ENCODE measurements at regions not wholly inside any gene's neighbourhood (a gene's known extent, or its start where the extent isn't known, plus 50 kb on each side); places are given as distances from the start of the nearest gene placed in this dataset.
A peak's percentile ranks its signal among the peaks of the same experiment; 100 is the strongest.

DNA sequence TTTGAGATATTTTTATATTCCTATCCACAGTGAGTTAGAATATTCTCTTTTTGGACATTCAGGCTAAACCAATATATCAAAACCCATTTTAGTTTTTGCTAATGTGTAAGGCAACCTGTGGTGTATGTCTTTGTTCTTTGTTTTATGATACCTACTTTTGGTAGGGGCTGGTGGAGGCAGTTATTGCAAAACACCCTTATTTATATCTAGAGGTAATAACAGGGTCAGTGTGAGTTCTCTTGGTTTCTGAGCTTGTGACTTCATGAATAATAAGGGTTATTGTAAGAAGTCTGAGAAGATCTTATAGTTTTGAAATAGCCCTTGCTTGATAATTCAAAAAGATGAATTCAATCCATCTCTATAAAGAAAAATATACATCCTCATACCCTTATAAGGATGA, 235.1 kb upstream of the LRIG3 start:
- Histone ChIP-seq H3K27me3 (ENCODE audit: control insufficient read depth in 1 of 2, insufficient read depth in 2 of 2, low read length in 2 of 2) (no peaks in the 10 kb centered on the region; a peak in 1 of 5 replicates), H3K9me3 (ENCODE audit: low read length) (no peaks in the 10 kb centered on the region), H2AFZ (ENCODE audit: low read length) (no peak overlapping the region), H3K9ac (ENCODE audit: insufficient read depth, low read depth, low read length) (no peak overlapping the region), H3K4me2 (ENCODE audit: low read depth, low read length) (no peak overlapping the region), H4K20me1 (ENCODE audit: insufficient read depth, low read length) (no peaks in the 10 kb centered on the region), H3K36me3 (replicated peaks in 1 of 2; ENCODE audit: control insufficient read depth in 1 of 2, insufficient read depth in 2 of 2, low read length in 2 of 2) (no peaks in the 10 kb centered on the region), H3K79me2 (ENCODE audit: insufficient read depth, low read length) (no peaks in the 10 kb centered on the region), H3K4me3 (replicated peaks in 1 of 3; ENCODE audit: insufficient read depth in 1 of 3, low read depth in 2 of 3, low read length in 3 of 3) (no peak overlapping the region), H3K4me1 (ENCODE audit: insufficient read depth, low read length) (no peaks in the 10 kb centered on the region), H3K27ac (ENCODE audit: extremely low read length, insufficient read depth, low read length) (no peak overlapping the region)
- POLR2A ChIA-PET, result no interaction called here
- CTCF ChIA-PET (ENCODE audit: low intra/inter-chr PET ratio, low total read pairs), result no interaction called here
- no peak for TF ChIP-seq ZNF883 (CRISPR knock-in tag; IDR thresholded peaks at IDR 0.05; ENCODE audit: not compliant biosample characterization)
- TF ChIP-seq ZNF775 (CRISPR knock-in tag; IDR thresholded peaks at IDR 0.05; ENCODE audit: borderline replicate concordance), result no peak
- TF ChIP-seq ZNF17 (CRISPR knock-in tag; IDR thresholded peaks at IDR 0.05), result no peak
- no peak for TF ChIP-seq SP4 (CRISPR knock-in tag; IDR thresholded peaks at IDR 0.05)
- no peak for TF ChIP-seq KDM5B (CRISPR knock-in tag; IDR thresholded peaks at IDR 0.05; ENCODE audit: borderline replicate concordance)
- no peak for TF ChIP-seq HMGA1 (CRISPR knock-in tag; conservative IDR thresholded peaks at IDR 0.05)
- TF ChIP-seq ZBTB8A (CRISPR knock-in tag; IDR thresholded peaks at IDR 0.05; ENCODE audit: borderline replicate concordance, low read depth), result no peak
- no peak for TF ChIP-seq ARNTL (CRISPR knock-in tag; IDR thresholded peaks at IDR 0.05)
- no TSS peak for BruUV-seq (replicated peaks)
- intact Hi-C loops (cut with micrococcal nuclease; ENCODE audit: unreplicated experiment), result no loop called here
- no peak for ATAC-seq
- no peak for DNase-seq (ENCODE audit: low spot score)
- no peak for FAIRE-seq
- in situ Hi-C loops (cut with HindIII; ENCODE audit: extremely low pct_ligation_motif_present, low pct_unique_long_range_greater_than_20kb), result loop anchor here (10.0 to 25.0 kb wide), 2 partner anchors 811 to 1168 kb away; no protein-coding TSS in a partner anchor

DNA sequence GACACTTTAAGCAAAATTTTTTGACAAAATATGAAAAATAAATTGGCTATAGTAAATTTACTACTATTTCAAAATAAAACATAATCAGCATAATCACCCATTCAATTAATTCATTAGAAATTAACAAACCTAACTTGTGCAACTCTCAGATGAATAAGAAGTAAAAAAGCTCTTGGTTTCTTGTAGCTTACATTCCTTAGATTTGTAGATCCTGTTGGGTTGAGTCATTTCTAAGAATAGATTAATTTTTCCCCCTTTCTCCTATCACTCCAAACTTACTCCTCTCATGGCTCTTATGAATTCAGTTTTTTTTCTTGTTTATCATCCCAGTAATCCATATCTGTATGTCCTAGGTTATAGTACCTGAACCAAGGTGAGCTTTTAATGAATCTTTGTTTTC, 230.9 kb upstream of the LRIG3 start:
- ATAC-seq (no peak), FAIRE-seq (no peak), DNase-seq (ENCODE audit: low spot score) (no peak)
- ChIA-PET CTCF (ENCODE audit: low intra/inter-chr PET ratio, low total read pairs) (interaction anchor here (1.2 to 3.1 kb wide), 4 partner anchors 38 to 1168 kb away, joined by 3 to 40 read pairs (median 26); no protein-coding TSS in a partner anchor), POLR2A (no interaction called here)
- in situ Hi-C loops (cut with HindIII; ENCODE audit: extremely low pct_ligation_motif_present, low pct_unique_long_range_greater_than_20kb), result loop anchor here (5.0 to 25.0 kb wide), 3 partner anchors 609 to 1164 kb away; no protein-coding TSS in a partner anchor
- no peaks in the 10 kb centered on the region for H3K9me3 ChIP-seq (ENCODE audit: low read length)
- H3K4me1 ChIP-seq (ENCODE audit: insufficient read depth, low read length), result no peaks in the 10 kb centered on the region
- H3K4me3 ChIP-seq (replicated peaks in 1 of 3; ENCODE audit: insufficient read depth in 1 of 3, low read depth in 2 of 3, low read length in 3 of 3), result no peak overlapping the region
- no TSS peak for BruUV-seq (replicated peaks)
- TF ChIP-seq ZSCAN22 (CRISPR knock-in tag; IDR thresholded peaks at IDR 0.05) (no peak), SRF (IDR thresholded peaks at IDR 0.05; ENCODE audit: low read depth, low read length) (no peak), JUNB (CRISPR knock-in tag; IDR thresholded peaks at IDR 0.05; ENCODE audit: borderline replicate concordance) (no peak), MAFK (conservative IDR thresholded peaks at IDR 0.05 in 1 of 2, IDR thresholded peaks at IDR 0.05 in 1 of 2; ENCODE audit: low read length in 2 of 2) (0 out of 4 replicates have a peak, but pooled peaks of 1 of the 2 experiments have one; percentile 9), HIVEP1 (CRISPR knock-in tag; IDR thresholded peaks at IDR 0.05) (no peak), MIXL1 (CRISPR knock-in tag; IDR thresholded peaks at IDR 0.05) (no peak), MXI1 (IDR thresholded peaks at IDR 0.05; ENCODE audit: borderline replicate concordance, low read depth, low read length) (no peak)
- TF ChIP-seq, protein P1, sequence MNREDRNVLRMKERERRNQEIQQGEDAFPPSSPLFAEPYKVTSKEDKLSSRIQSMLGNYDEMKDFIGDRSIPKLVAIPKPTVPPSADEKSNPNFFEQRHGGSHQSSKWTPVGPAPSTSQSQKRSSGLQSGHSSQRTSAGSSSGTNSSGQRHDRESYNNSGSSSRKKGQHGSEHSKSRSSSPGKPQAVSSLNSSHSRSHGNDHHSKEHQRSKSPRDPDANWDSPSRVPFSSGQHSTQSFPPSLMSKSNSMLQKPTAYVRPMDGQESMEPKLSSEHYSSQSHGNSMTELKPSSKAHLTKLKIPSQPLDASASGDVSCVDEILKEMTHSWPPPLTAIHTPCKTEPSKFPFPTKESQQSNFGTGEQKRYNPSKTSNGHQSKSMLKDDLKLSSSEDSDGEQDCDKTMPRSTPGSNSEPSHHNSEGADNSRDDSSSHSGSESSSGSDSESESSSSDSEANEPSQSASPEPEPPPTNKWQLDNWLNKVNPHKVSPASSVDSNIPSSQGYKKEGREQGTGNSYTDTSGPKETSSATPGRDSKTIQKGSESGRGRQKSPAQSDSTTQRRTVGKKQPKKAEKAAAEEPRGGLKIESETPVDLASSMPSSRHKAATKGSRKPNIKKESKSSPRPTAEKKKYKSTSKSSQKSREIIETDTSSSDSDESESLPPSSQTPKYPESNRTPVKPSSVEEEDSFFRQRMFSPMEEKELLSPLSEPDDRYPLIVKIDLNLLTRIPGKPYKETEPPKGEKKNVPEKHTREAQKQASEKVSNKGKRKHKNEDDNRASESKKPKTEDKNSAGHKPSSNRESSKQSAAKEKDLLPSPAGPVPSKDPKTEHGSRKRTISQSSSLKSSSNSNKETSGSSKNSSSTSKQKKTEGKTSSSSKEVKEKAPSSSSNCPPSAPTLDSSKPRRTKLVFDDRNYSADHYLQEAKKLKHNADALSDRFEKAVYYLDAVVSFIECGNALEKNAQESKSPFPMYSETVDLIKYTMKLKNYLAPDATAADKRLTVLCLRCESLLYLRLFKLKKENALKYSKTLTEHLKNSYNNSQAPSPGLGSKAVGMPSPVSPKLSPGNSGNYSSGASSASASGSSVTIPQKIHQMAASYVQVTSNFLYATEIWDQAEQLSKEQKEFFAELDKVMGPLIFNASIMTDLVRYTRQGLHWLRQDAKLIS (CRISPR knock-in tag; IDR thresholded peaks at IDR 0.05), result no peak
- H3K9ac ChIP-seq (ENCODE audit: insufficient read depth, low read depth, low read length), result no peak overlapping the region
- H4K20me1 ChIP-seq (ENCODE audit: insufficient read depth, low read length), result no peaks in the 10 kb centered on the region
- no peaks in the 10 kb centered on the region for H3K79me2 ChIP-seq (ENCODE audit: insufficient read depth, low read length)
- no peak overlapping the region for H2AFZ ChIP-seq (ENCODE audit: low read length)
- intact Hi-C loops (cut with micrococcal nuclease; ENCODE audit: unreplicated experiment), result loop anchor here (5.0 kb wide), 1 partner anchor 709 kb away; no protein-coding TSS in a partner anchor
- no peak overlapping the region for H3K4me2 ChIP-seq (ENCODE audit: low read depth, low read length)
- no peaks in the 10 kb centered on the region for H3K27me3 ChIP-seq (ENCODE audit: control insufficient read depth in 1 of 2, insufficient read depth in 2 of 2, low read length in 2 of 2)
- no peak overlapping the region for H3K27ac ChIP-seq (ENCODE audit: extremely low read length, insufficient read depth, low read length)
- H3K36me3 ChIP-seq (replicated peaks in 1 of 2; ENCODE audit: control insufficient read depth in 1 of 2, insufficient read depth in 2 of 2, low read length in 2 of 2), result no peaks in the 10 kb centered on the region

All from HepG2 (cell line).